H9 (cell line): ENCODE measurements at regions not wholly inside any gene's neighbourhood (a gene's known extent, or its start where the extent isn't known, plus 50 kb on each side); places are given as distances from the start of the nearest gene placed in this dataset.

Source experiments
- DNase-seq: peaks from one replicate; pipeline ENCODE4 v3.0.0-alpha.2; 2017
- H2AFZ ChIP-seq: one replicate; pipeline ENCODE4 v1.6.1; 2013; ENCODE audit warnings: mild to moderate bottlenecking, low read length, control low read depth, moderate library complexity
- H2AK5ac ChIP-seq: 2 replicates; pipeline ENCODE4 v1.6.1; 2013; ENCODE audit warnings: low read length, control low read depth, mixed read lengths; ENCODE audit not compliant: insufficient read length
- H2BK120ac ChIP-seq: one replicate; pipeline ENCODE4 v1.6.1; 2013; ENCODE audit warnings: low read depth, mild to moderate bottlenecking, low read length, control low read depth, inconsistent platforms; ENCODE audit not compliant: poor library complexity, severe bottlenecking
- H2BK12ac ChIP-seq: 2 replicates; pipeline ENCODE4 v1.6.1; 2013; ENCODE audit warnings: low read length, control low read depth, mixed read lengths, low read depth; ENCODE audit not compliant: insufficient read length
- H2BK15ac ChIP-seq: 2 replicates; pipeline ENCODE4 v1.6.1; 2013; ENCODE audit warnings: low read depth, low read length, control low read depth
- H2BK20ac ChIP-seq: one replicate; pipeline ENCODE4 v1.6.1; 2013; ENCODE audit warnings: low read depth, mild to moderate bottlenecking, low read length, control low read depth, inconsistent platforms; ENCODE audit not compliant: poor library complexity, severe bottlenecking
- H2BK5ac ChIP-seq: 2 replicates; pipeline ENCODE4 v1.6.1; 2013; ENCODE audit warnings: low read length, control low read depth, mixed read lengths; ENCODE audit not compliant: insufficient read length
- H3K14ac ChIP-seq: 2 replicates; pipeline ENCODE4 v1.6.1; 2013; ENCODE audit warnings: low read length, control low read depth; ENCODE audit not compliant: insufficient read depth
- H3K18ac ChIP-seq: 2 replicates; pipeline ENCODE4 v1.6.1; 2013; ENCODE audit warnings: low read depth, mild to moderate bottlenecking, mixed read lengths, low read length, control low read depth; ENCODE audit not compliant: insufficient read length
- H3K23ac ChIP-seq: 2 replicates; pipeline ENCODE4 v1.6.1; 2013; ENCODE audit warnings: low read length, control low read depth, mixed read lengths, low read depth; ENCODE audit not compliant: insufficient read length
- H3K23me2 ChIP-seq: 2 replicates; pipeline ENCODE4 v1.6.1; 2013; ENCODE audit warnings: low read depth, mild to moderate bottlenecking, mixed read lengths, low read length, control low read depth; ENCODE audit not compliant: insufficient read length, poor library complexity, severe bottlenecking
- H3K27ac ChIP-seq: 2 replicates; pipeline ENCODE4 v1.5.1; 2013; ENCODE audit warnings: low read length, control low read depth, mixed read lengths, low read depth; ENCODE audit not compliant: insufficient read length
- H3K27me3 ChIP-seq: 2 replicates; pipeline ENCODE4 v1.6.1; 2013; ENCODE audit warnings: low read length, control low read depth, inconsistent platforms; ENCODE audit not compliant: insufficient read depth
- H3K4ac ChIP-seq: 2 replicates; pipeline ENCODE4 v1.6.1; 2013; ENCODE audit warnings: low read depth, mild to moderate bottlenecking, control low read depth, inconsistent platforms, low read length, moderate library complexity
- H3K4me1 ChIP-seq: 2 replicates; pipeline ENCODE4 v1.6.1; 2013; ENCODE audit warnings: low read length, control low read depth, inconsistent platforms; ENCODE audit not compliant: insufficient read depth
- H3K4me2 ChIP-seq: 2 replicates; pipeline ENCODE4 v1.6.1; 2013; ENCODE audit warnings: low read length, control low read depth, mixed read lengths; ENCODE audit not compliant: insufficient read length, insufficient read depth
- H3K56ac ChIP-seq: 2 replicates; pipeline ENCODE4 v1.6.1; 2013; ENCODE audit warnings: low read depth, mild to moderate bottlenecking, mixed read lengths, low read length, control low read depth; ENCODE audit not compliant: insufficient read length
- H3K79me1 ChIP-seq: 2 replicates; pipeline ENCODE4 v1.6.1; 2013; ENCODE audit warnings: low read depth, mild to moderate bottlenecking, moderate library complexity, low read length, control low read depth, inconsistent platforms; ENCODE audit not compliant: insufficient read depth, poor library complexity, severe bottlenecking
- H3K79me2 ChIP-seq: 2 replicates; pipeline ENCODE4 v1.6.1; 2013; ENCODE audit warnings: low read length, control low read depth, inconsistent platforms; ENCODE audit not compliant: insufficient read depth
- H3K9ac ChIP-seq: 2 replicates; pipeline ENCODE4 v1.6.1; 2013; ENCODE audit warnings: low read length, control low read depth, mixed read lengths; ENCODE audit not compliant: insufficient read length; ENCODE audit errors: extremely low read depth
- H3K9me3 ChIP-seq: one replicate; pipeline ENCODE4 v1.6.1; 2013; ENCODE audit warnings: low read depth, low read length, inconsistent platforms; ENCODE audit not compliant: control insufficient read depth
- H3T11ph ChIP-seq: one replicate; pipeline ENCODE4 v1.6.1; 2013; ENCODE audit warnings: mild to moderate bottlenecking, low read length, control low read depth, inconsistent platforms
- H4K20me1 ChIP-seq: one replicate; pipeline ENCODE4 v1.6.1; 2013; ENCODE audit not compliant: control insufficient read depth, insufficient read length, insufficient read depth
- H4K5ac ChIP-seq: 2 replicates; pipeline ENCODE4 v1.6.1; 2013; ENCODE audit warnings: low read depth, mild to moderate bottlenecking, mixed read lengths, low read length, control low read depth; ENCODE audit not compliant: insufficient read length
- H4K8ac ChIP-seq: replicated peaks from 2 replicates; pipeline ENCODE4 v1.6.1; 2013; ENCODE audit warnings: low read length, control low read depth, mixed read lengths, low read depth; ENCODE audit not compliant: insufficient read length
- H4K91ac ChIP-seq: 2 replicates; pipeline ENCODE4 v1.6.1; 2013; ENCODE audit warnings: low read depth, mild to moderate bottlenecking, moderate library complexity, mixed read lengths, low read length, control low read depth; ENCODE audit not compliant: insufficient read length
- H3K27ac Mint-ChIP-seq, 3 experiments: 2 replicates in 2 of 3; 3 replicates in 1 of 3; pipeline ENCODE4 v1.8.0; 2020 to 2021; ENCODE audit warnings: mixed read lengths in 3 of 3, mild to moderate bottlenecking in 1 of 3, moderate library complexity in 1 of 3
- H3K27me3 Mint-ChIP-seq: 2 replicates; pipeline ENCODE4 v1.8.0; 2021; ENCODE audit warnings: low read depth, mild to moderate bottlenecking, moderate library complexity, mixed read lengths
- H3K36me3 Mint-ChIP-seq, 3 experiments: 2 replicates in 2 of 3; 3 replicates in 1 of 3; pipeline ENCODE4 v1.8.0; 2020 to 2021; ENCODE audit warnings: low read depth in 3 of 3, mixed read lengths in 3 of 3; ENCODE audit not compliant: insufficient read depth in 1 of 3
- H3K4me1 Mint-ChIP-seq, 2 experiments: 2 replicates each; pipeline ENCODE4 v1.8.0; 2020; ENCODE audit warnings: mixed read lengths in 2 of 2
- H3K4me3 Mint-ChIP-seq, 2 experiments: 2 replicates in 1 of 2; 3 replicates in 1 of 2; pipeline ENCODE4 v1.8.0; 2020 to 2021; ENCODE audit warnings: mild to moderate bottlenecking in 2 of 2, mixed read lengths in 2 of 2, moderate library complexity in 1 of 2
- H3K9me3 Mint-ChIP-seq, 2 experiments: 2 replicates in 1 of 2; 3 replicates in 1 of 2; pipeline ENCODE4 v1.8.0; 2020; ENCODE audit warnings: mild to moderate bottlenecking in 2 of 2, mixed read lengths in 2 of 2, moderate library complexity in 1 of 2
- CTCF ChIP-seq: fragments of 200-600 bp; sonication (generic); conservative IDR thresholded peaks from 3 replicates; pipeline ENCODE4 v1.8.0; 2021; ENCODE audit warnings: antibody characterized with exemption, mild to moderate bottlenecking
- WGBS: extraction: QIAGEN DNeasy Blood & Tissue Kit; methylation state at CpG from one replicate; pipeline ENCODE4 v1.1.7; 2013; ENCODE audit warnings: missing lambda C conversion rate, low lambda C conversion rate, mixed read lengths; ENCODE audit not compliant: insufficient read length; ENCODE audit errors: extremely low coverage; 5-methylcytosine and 5-hydroxymethylcytosine counted together

- no peak for DNase-seq
- no peak overlapping the region for H2BK20ac ChIP-seq
- no peak overlapping the region for H2BK120ac ChIP-seq
Measured at GRCh38 chr17:69898601-69899000, 176.4 kb upstream of the KCNJ16 start.

More at GRCh38 chr17:69898601-69899000, 176.4 kb upstream of the KCNJ16 start:
- Mint-ChIP-seq H3K36me3 (no peaks in the 10 kb centered on the region), H3K4me1 (no peaks in the 10 kb centered on the region), H3K27me3 (no peaks in the 10 kb centered on the region), H3K9me3 (no peaks in the 10 kb centered on the region; a peak in 1 of 5 replicates), H3K27ac (no peak overlapping the region), H3K4me3 (no peak overlapping the region)
- no CpG with 5 or more reads among the region's 5 CpGs for whole genome bisulfite sequencing
- H4K5ac ChIP-seq = no peak overlapping the region
- H3T11ph ChIP-seq = no peak overlapping the region
- H3K4me1 ChIP-seq = no peaks in the 10 kb centered on the region
- no peak overlapping the region for H3K14ac ChIP-seq
- no peak overlapping the region for H4K8ac ChIP-seq
- no peaks in the 10 kb centered on the region for H3K79me2 ChIP-seq
- no peaks in the 10 kb centered on the region for H4K20me1 ChIP-seq
- H3K56ac ChIP-seq = no peak overlapping the region
- H4K91ac ChIP-seq = no peak overlapping the region
- no peak overlapping the region for H3K4me2 ChIP-seq
- H3K27me3 ChIP-seq = no peaks in the 10 kb centered on the region
- H3K23me2 ChIP-seq = no peaks in the 10 kb centered on the region
- no peak overlapping the region for H3K18ac ChIP-seq
- no peak overlapping the region for H2AFZ ChIP-seq
- H3K27ac ChIP-seq = no peak overlapping the region
- H3K9ac ChIP-seq = no peak overlapping the region
- no peak overlapping the region for H2BK12ac ChIP-seq
- no peak overlapping the region for H2AK5ac ChIP-seq
- no peak overlapping the region for H2BK15ac ChIP-seq
- no peak overlapping the region for H2BK5ac ChIP-seq
- H3K4ac ChIP-seq = no peak overlapping the region
- no peaks in the 10 kb centered on the region for H3K79me1 ChIP-seq
- TF ChIP-seq CTCF = no peak
- H3K23ac ChIP-seq = no peak overlapping the region
- H3K9me3 ChIP-seq = no peaks in the 10 kb centered on the region
